ENCODE measurements at regions not wholly inside any gene's neighbourhood (a gene's known extent, or its start where the extent isn't known, plus 50 kb on each side); places are given as distances from the start of the nearest gene placed in this dataset.

DNA sequence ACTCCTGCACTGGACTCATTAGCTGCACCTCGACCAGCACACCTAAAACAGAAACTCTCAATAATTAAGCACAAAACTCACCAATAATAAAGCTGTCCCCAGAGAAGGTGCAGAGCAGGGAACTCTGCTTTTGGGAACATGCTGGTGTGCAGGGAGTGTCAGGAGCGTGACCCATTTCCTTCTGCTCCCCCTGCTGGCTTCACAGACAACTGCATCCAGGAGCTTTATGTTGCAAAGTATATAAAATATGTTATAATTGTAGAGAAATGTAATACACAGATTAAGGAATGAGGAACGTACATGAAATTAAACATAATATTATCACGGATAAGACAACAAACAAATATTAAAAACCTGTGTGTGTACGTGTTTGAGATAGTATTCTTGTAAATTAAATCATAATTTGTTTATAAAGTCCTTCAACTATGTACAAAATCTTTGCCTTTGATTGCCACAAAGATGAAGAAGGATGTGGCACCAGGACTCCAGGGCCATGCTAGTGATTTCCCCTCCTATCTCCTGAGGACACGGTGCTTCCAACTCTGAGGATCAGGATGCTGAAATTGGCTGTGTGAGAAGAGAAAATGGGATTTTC lies 68.6 kb upstream of the MAL start:
- DNase-seq (ENCODE audit: low read depth in 1 of 2, low spot score in 2 of 2) (peak in 1 of 2 experiments; percentile 60), FAIRE-seq (no peak)
- ChIA-PET POLR2A (ENCODE audit: partially characterized antibody) (no interaction called here), CTCF (ENCODE audit: partially characterized antibody) (interaction anchor here (0.9 to 1.9 kb wide), 8 partner anchors 8 to 614 kb away, joined by 3 to 5 read pairs (median 3); no protein-coding TSS in a partner anchor)
- H3K4me3 ChIP-seq (ENCODE audit: extremely low read depth in 1 of 4, insufficient read depth in 2 of 4, low read depth in 3 of 4, low read length in 4 of 4): no peak overlapping the region
- H4K8ac ChIP-seq (ENCODE audit: extremely low read depth, insufficient read depth, low read length): no peak overlapping the region
- no peak overlapping the region for H2BK15ac ChIP-seq (ENCODE audit: low read length)
- H2BK120ac ChIP-seq (replicated peaks; ENCODE audit: low read depth, low read length): no peak overlapping the region
- H3K23me2 ChIP-seq (ENCODE audit: low read depth, low read length): no peaks in the 10 kb centered on the region
- H2AFZ ChIP-seq (ENCODE audit: low read length): no peak overlapping the region
- H3K27ac ChIP-seq (ENCODE audit: low read depth, low read length): no peak overlapping the region
- H4K5ac ChIP-seq (ENCODE audit: insufficient read length, low read depth, low read length): no peak overlapping the region
- H2BK12ac ChIP-seq (ENCODE audit: low read depth, low read length): no peak overlapping the region
- H2BK20ac ChIP-seq (ENCODE audit: low read length): no peak overlapping the region
- no peak overlapping the region for H3K56ac ChIP-seq (replicated peaks; ENCODE audit: insufficient read length, low read depth, low read length)
- no peaks in the 10 kb centered on the region for H3K27me3 ChIP-seq (replicated peaks in 1 of 4; ENCODE audit: control insufficient read depth in 3 of 4, extremely low read depth in 1 of 4, insufficient read depth in 3 of 4, low read length in 3 of 4)
- H2AK5ac ChIP-seq (ENCODE audit: low read depth, low read length): no peak overlapping the region
- TF ChIP-seq, protein P1, sequence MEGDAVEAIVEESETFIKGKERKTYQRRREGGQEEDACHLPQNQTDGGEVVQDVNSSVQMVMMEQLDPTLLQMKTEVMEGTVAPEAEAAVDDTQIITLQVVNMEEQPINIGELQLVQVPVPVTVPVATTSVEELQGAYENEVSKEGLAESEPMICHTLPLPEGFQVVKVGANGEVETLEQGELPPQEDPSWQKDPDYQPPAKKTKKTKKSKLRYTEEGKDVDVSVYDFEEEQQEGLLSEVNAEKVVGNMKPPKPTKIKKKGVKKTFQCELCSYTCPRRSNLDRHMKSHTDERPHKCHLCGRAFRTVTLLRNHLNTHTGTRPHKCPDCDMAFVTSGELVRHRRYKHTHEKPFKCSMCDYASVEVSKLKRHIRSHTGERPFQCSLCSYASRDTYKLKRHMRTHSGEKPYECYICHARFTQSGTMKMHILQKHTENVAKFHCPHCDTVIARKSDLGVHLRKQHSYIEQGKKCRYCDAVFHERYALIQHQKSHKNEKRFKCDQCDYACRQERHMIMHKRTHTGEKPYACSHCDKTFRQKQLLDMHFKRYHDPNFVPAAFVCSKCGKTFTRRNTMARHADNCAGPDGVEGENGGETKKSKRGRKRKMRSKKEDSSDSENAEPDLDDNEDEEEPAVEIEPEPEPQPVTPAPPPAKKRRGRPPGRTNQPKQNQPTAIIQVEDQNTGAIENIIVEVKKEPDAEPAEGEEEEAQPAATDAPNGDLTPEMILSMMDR (IDR thresholded peaks at IDR 0.05; ENCODE audit: control extremely low read depth in 1 of 3, insufficient read depth in 1 of 3, low read depth in 1 of 3, low read length in 3 of 3): peak; percentile 5 to 57 (median 33); a peak in 3 of 4 replicates
- TF ChIP-seq RAD21 (IDR thresholded peaks at IDR 0.05 in 1 of 2, conservative IDR thresholded peaks at IDR 0.05 in 1 of 2; ENCODE audit: low read depth in 2 of 2, low read length in 2 of 2) (peak; percentile 27 to 31; a peak in 2 of 4 replicates), POLR2A (IDR thresholded peaks at IDR 0.05; ENCODE audit: control extremely low read depth in 1 of 2, low read depth in 2 of 2, low read length in 2 of 2) (no peak)
- H3K4me1 ChIP-seq (replicated peaks in 1 of 4; ENCODE audit: control insufficient read depth in 3 of 4, insufficient read depth in 4 of 4, low read length in 3 of 4): no peaks in the 10 kb centered on the region
- no peak overlapping the region for H3K4me2 ChIP-seq (ENCODE audit: insufficient read depth in 1 of 2, low read depth in 2 of 2, low read length in 2 of 2)
- no peak overlapping the region for H4K91ac ChIP-seq (replicated peaks; ENCODE audit: insufficient read length, low read length)
- H3K18ac ChIP-seq (ENCODE audit: extremely low read depth, low read length): no peak overlapping the region
- H3K14ac ChIP-seq (ENCODE audit: insufficient read length): no peak overlapping the region
- no peaks in the 10 kb centered on the region for H3K79me2 ChIP-seq (ENCODE audit: control insufficient read depth in 1 of 2, insufficient read depth in 2 of 2, low read length in 2 of 2)
- peaks cover 70 to 72% of the 10 kb centered on the region in 2 experiments for H3K9me3 ChIP-seq (ENCODE audit: insufficient read depth in 2 of 2, low read depth in 1 of 2, low read length in 1 of 2)
- H3K79me1 ChIP-seq (ENCODE audit: low read depth, low read length): no peaks in the 10 kb centered on the region
- H3K36me3 ChIP-seq (ENCODE audit: control insufficient read depth in 2 of 4, insufficient read depth in 4 of 4, low read length in 3 of 4): no peaks in the 10 kb centered on the region
- no peak overlapping the region for H3K23ac ChIP-seq (ENCODE audit: insufficient read length)
- no peak overlapping the region for H3K4ac ChIP-seq (replicated peaks; ENCODE audit: insufficient read length, low read depth, low read length)
- H4K20me1 ChIP-seq (replicated peaks in 1 of 2; ENCODE audit: control insufficient read depth in 1 of 2, insufficient read depth in 2 of 2, low read length in 2 of 2): no peaks in the 10 kb centered on the region
- no peak overlapping the region for H3K9ac ChIP-seq (replicated peaks in 1 of 4; ENCODE audit: extremely low read depth in 1 of 4, low read depth in 3 of 4, low read length in 3 of 4)
- 27% methylated on average over 6 of the region's 6 CpGs; no CpG with 5 or more reads in 1 of the 2 experiments for WGBS, 2 experiments (ENCODE audit: extremely low coverage in 1 of 2, insufficient coverage in 1 of 2, insufficient read length in 1 of 2, insufficient replicate concordance in 2 of 2, low coverage in 1 of 2, low lambda C conversion rate in 2 of 2, missing lambda C conversion rate in 1 of 2)
- H2BK5ac ChIP-seq (ENCODE audit: low read depth, low read length): no peak overlapping the region
